ENCODE measurements at regions not wholly inside any gene's neighbourhood (a gene's known extent, or its start where the extent isn't known, plus 50 kb on each side); places are given as distances from the start of the nearest gene placed in this dataset.

- DNase-seq, result no peak
- no peaks in the 10 kb centered on the region for H3K36me3 ChIP-seq (replicated peaks)
- TF ChIP-seq, protein P1, sequence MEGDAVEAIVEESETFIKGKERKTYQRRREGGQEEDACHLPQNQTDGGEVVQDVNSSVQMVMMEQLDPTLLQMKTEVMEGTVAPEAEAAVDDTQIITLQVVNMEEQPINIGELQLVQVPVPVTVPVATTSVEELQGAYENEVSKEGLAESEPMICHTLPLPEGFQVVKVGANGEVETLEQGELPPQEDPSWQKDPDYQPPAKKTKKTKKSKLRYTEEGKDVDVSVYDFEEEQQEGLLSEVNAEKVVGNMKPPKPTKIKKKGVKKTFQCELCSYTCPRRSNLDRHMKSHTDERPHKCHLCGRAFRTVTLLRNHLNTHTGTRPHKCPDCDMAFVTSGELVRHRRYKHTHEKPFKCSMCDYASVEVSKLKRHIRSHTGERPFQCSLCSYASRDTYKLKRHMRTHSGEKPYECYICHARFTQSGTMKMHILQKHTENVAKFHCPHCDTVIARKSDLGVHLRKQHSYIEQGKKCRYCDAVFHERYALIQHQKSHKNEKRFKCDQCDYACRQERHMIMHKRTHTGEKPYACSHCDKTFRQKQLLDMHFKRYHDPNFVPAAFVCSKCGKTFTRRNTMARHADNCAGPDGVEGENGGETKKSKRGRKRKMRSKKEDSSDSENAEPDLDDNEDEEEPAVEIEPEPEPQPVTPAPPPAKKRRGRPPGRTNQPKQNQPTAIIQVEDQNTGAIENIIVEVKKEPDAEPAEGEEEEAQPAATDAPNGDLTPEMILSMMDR (IDR thresholded peaks at IDR 0.05; ENCODE audit: low read depth, low read length, missing control alignments), result no peak
- no peak overlapping the region for H3K4me3 ChIP-seq (ENCODE audit: low read depth, low read length)
- in situ Hi-C loops (cut with HindIII; ENCODE audit: low pct_ligation_motif_present, low sequenced_read_pairs), result no loop called here
- no peak overlapping the region for H3K27ac ChIP-seq
- H3K27me3 ChIP-seq (replicated peaks), result no peaks in the 10 kb centered on the region
Observed at GRCh38 chr7:156049366-156049765, 237.1 kb upstream of the SHH start.

GRCh38 chr7:156046031-156046560, 233.8 kb upstream of the SHH start:
- TF ChIP-seq, protein P1 (IDR thresholded peaks at IDR 0.05; ENCODE audit: low read depth, low read length, missing control alignments), result no peak
- Histone ChIP-seq H3K27me3 (replicated peaks) (no peaks in the 10 kb centered on the region), H3K36me3 (replicated peaks) (no peaks in the 10 kb centered on the region), H3K4me3 (ENCODE audit: low read depth, low read length) (no peak overlapping the region), H3K27ac (no peak overlapping the region)
- in situ Hi-C loops (cut with HindIII; ENCODE audit: low pct_ligation_motif_present, low sequenced_read_pairs), result no loop called here
- DNase-seq, result no peak

DNA sequence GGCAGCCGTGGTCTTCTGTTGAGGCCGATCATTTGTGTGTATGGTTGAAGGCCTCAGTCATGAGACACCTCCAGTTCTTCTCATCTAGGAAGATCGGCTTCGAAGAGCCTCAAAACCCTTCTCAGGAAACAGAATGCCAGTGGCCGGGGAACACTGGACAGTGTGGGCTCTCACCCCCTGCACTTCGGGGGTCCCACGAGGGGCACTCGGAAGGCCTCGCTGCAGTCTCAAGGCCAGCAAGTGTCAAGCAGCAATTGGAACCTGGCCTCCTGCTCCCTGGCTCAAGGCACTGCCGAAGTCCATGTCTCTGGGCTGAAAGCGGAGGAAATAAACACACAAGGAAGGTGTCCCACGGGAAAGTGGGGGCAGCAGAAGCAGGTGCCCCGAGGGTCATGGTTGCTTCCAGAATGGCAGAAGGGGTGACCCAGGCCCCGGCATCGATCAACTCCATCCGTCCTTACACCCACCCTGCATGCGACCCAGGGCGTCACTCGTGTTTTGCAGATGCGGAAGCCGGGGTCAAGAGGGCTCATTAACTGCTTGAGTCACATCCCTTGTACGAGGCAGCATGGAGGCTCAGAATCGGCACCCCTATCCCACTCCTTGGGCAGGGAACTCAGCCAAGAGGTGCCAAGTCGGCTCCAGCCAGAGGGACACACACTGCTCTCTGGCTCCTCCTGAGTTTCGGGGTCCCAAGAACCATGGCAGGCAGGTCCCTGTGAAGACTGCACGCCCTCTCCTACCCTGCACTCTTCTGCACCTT, 231.3 kb upstream of the SHH start:
- H3K36me3 ChIP-seq (replicated peaks), result no peaks in the 10 kb centered on the region
- no peak for DNase-seq
- no peak overlapping the region for H3K4me3 ChIP-seq (ENCODE audit: low read depth, low read length)
- H3K27ac ChIP-seq, result no peak overlapping the region
- no peaks in the 10 kb centered on the region for H3K27me3 ChIP-seq (replicated peaks)
- TF ChIP-seq, protein P1 (IDR thresholded peaks at IDR 0.05; ENCODE audit: low read depth, low read length, missing control alignments), result no peak
- in situ Hi-C loops (cut with HindIII; ENCODE audit: low pct_ligation_motif_present, low sequenced_read_pairs), result no loop called here

DNA sequence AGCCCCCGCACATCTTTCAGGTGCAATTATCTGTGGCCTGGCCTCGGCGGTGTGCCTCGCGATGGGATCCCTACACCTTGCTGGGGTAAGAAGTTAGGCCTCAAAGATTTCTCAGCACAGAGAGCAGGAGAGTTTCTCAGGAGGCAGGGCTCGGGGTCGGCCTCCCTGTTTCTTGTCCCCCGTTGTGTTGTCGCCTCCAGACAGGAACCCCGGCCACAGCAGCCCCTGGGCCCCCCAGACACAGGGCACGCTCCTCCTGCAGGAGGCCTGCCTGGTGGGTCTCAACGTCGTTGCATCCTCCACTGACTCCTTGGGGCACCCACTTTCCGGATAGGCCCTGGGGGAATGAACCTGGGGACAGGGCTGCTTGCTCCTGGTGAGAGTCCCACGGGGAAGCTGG, 229.1 kb upstream of the SHH start:
- Histone ChIP-seq H3K27me3 (replicated peaks) (no peaks in the 10 kb centered on the region), H3K4me3 (ENCODE audit: low read depth, low read length) (no peak overlapping the region)

DNA sequence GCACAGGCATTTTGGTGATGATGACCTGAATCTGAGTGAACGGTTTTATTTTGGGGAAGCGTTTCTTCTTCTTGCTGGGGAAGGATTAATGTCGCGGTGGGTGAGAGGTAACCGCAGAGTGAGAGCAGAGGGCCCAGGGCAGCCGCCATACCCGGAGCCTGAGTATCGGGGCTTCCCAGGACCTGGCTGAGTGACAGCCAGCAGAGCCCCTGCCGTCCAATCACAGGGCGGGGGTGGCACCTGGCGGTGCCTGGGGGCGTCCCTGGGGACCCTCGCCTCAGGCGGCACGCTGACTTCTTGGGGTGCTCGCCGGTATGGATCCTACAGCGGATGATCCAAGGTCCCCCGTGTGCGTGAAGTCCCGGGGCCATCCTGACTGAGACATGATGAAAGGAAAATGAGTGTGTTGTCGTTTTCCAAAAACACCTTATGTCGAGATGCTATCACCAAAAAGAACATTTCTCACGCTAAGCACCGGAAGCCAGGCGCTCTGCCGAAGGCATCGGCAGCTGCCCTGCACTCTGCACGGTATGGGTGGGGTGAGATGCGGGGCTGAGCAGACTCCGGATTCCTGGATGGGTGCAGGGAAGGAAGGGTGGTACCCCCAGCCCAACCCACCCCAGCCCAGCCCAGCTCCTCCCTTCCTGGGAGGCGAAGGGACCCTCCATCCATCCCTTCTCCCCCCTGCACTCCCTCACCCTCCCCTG, 227.9 kb upstream of the SHH start:
- H3K27ac ChIP-seq, result no peak overlapping the region
- TF ChIP-seq, protein P1 (IDR thresholded peaks at IDR 0.05; ENCODE audit: low read depth, low read length, missing control alignments), result no peak
- no peaks in the 10 kb centered on the region for H3K36me3 ChIP-seq (replicated peaks)
- in situ Hi-C loops (cut with HindIII; ENCODE audit: low pct_ligation_motif_present, low sequenced_read_pairs), result no loop called here
- no peak overlapping the region for H3K4me3 ChIP-seq (ENCODE audit: low read depth, low read length)
- DNase-seq, result no peak
- no peaks in the 10 kb centered on the region for H3K27me3 ChIP-seq (replicated peaks)

More for the DNA sequence above, 229.1 kb upstream of the SHH start:
- H3K36me3 ChIP-seq (replicated peaks), result no peaks in the 10 kb centered on the region
- DNase-seq, result no peak
- H3K27ac ChIP-seq, result no peak overlapping the region
- TF ChIP-seq, protein P1 (IDR thresholded peaks at IDR 0.05; ENCODE audit: low read depth, low read length, missing control alignments), result no peak
- in situ Hi-C loops (cut with HindIII; ENCODE audit: low pct_ligation_motif_present, low sequenced_read_pairs), result no loop called here

All from brain microvascular endothelial cell (primary cell).